Left lung (tissue), 4 donors: ENCODE measurements at regions not wholly inside any gene's neighbourhood (a gene's known extent, or its start where the extent isn't known, plus 50 kb on each side); places are given as distances from the start of the nearest gene placed in this dataset.

Experiments
- ATAC-seq: fragments of 200-7000 bp; cut with Tn5 transposase; one replicate; pipeline ENCODE4 v1.9.1; 2020; ENCODE audit warnings: moderate library complexity
- DNase-seq, 4 donors: peaks; one replicate each; pipeline ENCODE4 v3.0.0-alpha.2; 2013 to 2020
- H3K27ac ChIP-seq, 2 donors: fragments of 200-600 bp; sonication (generic) in 1 of 2; one replicate each; pipeline versions ENCODE4 v1.5.0 to v1.8.0; 2020 to 2021
- H3K27me3 ChIP-seq, 2 donors: fragments of 200-600 bp; sonication (generic) in 1 of 2; one replicate each; pipeline versions ENCODE4 v1.5.0 to v1.8.0; 2020 to 2021
- H3K36me3 ChIP-seq, 2 donors: fragments of 200-600 bp; sonication (generic) in 1 of 2; one replicate each; pipeline versions ENCODE4 v1.5.0 to v1.8.0; 2020 to 2021
- H3K4me1 ChIP-seq, 2 donors: fragments of 200-600 bp; one replicate each; pipeline ENCODE4 v1.8.0; 2021
- H3K4me3 ChIP-seq, 2 donors: fragments of 200-600 bp; sonication (generic) in 1 of 2; one replicate each; pipeline versions ENCODE4 v1.5.0 to v1.8.0; 2020 to 2021; ENCODE audit warnings: mild to moderate bottlenecking in 1 of 2
- H3K9me3 ChIP-seq, 2 donors: fragments of 200-600 bp; sonication (generic) in 1 of 2; one replicate each; pipeline versions ENCODE4 v1.5.0 to v1.8.0; 2020 to 2021
- intact Hi-C, 2 donors: fragments of 100-400 bp; cut with DNase I; formaldehyde crosslinking; loops; one replicate each; pipeline versions ENCODE4 v1.11.2 to v1.14.2; 2022
- TF ChIP-seq, protein P1 (sequence below), 2 donors: fragments of 200-600 bp; sonication (generic) in 1 of 2; IDR thresholded peaks; one replicate each; pipeline versions ENCODE4 v1.5.0 to v1.8.0; 2021; ENCODE audit warnings: antibody characterized with exemption in 2 of 2
- donor health status: DM: no; HTN: yes; CAD: no.
- donor health status: DM: no; HTN: no; CAD: no.

DNA sequence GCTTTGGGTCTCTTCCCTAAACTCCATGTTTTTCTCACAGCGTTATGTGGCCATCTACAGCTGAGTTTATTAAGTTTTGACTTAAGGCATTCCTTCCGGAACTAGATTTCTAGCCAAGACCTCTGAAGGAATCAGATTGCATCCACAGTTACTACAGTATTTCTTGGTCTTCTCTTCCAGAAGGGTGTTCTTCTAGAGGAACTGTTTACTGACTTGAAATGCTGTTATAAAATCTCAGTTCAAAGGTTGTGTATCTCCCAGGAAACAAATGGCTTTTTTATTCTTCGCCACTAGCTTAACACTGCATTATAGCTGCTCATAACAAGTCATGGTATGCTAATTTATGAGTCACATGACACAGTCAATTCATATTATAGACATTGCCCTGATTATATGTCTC, 55.3 kb upstream of the RAD23B start:
- H3K27ac ChIP-seq = no peak overlapping the region
- TF ChIP-seq, protein P1, sequence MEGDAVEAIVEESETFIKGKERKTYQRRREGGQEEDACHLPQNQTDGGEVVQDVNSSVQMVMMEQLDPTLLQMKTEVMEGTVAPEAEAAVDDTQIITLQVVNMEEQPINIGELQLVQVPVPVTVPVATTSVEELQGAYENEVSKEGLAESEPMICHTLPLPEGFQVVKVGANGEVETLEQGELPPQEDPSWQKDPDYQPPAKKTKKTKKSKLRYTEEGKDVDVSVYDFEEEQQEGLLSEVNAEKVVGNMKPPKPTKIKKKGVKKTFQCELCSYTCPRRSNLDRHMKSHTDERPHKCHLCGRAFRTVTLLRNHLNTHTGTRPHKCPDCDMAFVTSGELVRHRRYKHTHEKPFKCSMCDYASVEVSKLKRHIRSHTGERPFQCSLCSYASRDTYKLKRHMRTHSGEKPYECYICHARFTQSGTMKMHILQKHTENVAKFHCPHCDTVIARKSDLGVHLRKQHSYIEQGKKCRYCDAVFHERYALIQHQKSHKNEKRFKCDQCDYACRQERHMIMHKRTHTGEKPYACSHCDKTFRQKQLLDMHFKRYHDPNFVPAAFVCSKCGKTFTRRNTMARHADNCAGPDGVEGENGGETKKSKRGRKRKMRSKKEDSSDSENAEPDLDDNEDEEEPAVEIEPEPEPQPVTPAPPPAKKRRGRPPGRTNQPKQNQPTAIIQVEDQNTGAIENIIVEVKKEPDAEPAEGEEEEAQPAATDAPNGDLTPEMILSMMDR (IDR thresholded peaks at IDR 0.05) = no peak
- no peak for ATAC-seq
- peaks cover 0 to 6% of the 10 kb centered on the region in 2 donors for H3K27me3 ChIP-seq
- intact Hi-C loops = no loop called here
- H3K4me1 ChIP-seq = no peaks in the 10 kb centered on the region
- peak in 1 of 4 donors; percentile 76 for DNase-seq
- H3K9me3 ChIP-seq = no peaks in the 10 kb centered on the region
- H3K36me3 ChIP-seq = no peaks in the 10 kb centered on the region
- no peak overlapping the region for H3K4me3 ChIP-seq

DNA sequence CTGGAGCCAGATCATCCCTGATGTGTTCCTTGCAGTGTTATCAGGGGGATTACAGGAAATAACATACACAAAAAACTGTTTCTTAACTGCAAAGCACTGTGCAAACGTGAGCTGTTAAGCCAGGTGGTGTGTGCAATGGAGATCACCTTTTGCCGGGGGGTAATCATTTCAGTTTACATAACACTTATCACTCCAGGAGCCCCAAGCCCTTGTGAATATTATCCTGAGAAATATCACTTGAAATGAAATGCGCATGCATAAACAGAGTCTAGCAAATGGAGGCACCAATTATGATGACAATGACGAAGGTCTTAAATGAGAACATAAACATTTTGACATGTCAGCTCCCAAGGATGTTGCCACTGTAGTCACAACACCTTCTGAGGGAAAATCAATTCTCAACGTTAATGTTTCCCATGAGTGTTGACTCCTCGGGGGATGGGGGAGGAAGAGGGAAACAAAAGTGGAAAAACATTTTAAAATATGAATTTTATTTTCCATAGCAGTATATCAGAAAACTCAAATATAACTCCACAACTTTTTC, 54.5 kb upstream of the RAD23B start:
- H3K36me3 ChIP-seq = no peaks in the 10 kb centered on the region
- no peak for ATAC-seq
- no peaks in the 10 kb centered on the region for H3K4me1 ChIP-seq
- TF ChIP-seq, protein P1 (IDR thresholded peaks at IDR 0.05) = no peak
- no peak for DNase-seq
- peaks cover 0 to 6% of the 10 kb centered on the region in 2 donors for H3K27me3 ChIP-seq
- no peaks in the 10 kb centered on the region for H3K9me3 ChIP-seq
- no peak overlapping the region for H3K4me3 ChIP-seq
- no peak overlapping the region for H3K27ac ChIP-seq
- intact Hi-C loops = no loop called here

DNA sequence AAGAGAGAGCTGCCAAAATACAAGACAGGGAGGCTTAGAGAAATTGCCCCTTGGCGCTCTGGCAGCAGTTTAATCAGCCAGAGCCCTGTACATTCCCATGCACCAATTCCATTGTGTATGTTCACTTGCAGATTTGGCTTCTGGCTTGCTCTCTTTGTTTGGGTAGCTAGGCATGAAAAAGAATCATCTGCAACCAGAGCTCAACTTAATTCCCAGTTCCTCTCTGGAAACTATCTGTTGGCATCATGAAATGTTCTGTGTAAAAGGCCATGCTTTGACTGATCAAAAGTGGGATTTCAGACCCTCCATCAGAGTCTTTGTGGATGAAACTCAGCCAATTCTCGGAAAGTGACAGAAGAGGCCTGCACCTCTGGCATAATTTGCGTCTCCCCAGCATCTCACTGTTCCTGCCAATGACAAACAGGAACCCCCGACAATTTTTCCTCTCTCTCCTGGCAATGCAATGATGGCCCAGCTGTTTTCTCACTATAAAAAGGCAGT, 53.8 kb upstream of the RAD23B start:
- intact Hi-C loops = no loop called here
- H3K9me3 ChIP-seq = no peaks in the 10 kb centered on the region
- H3K4me3 ChIP-seq = no peak overlapping the region
- TF ChIP-seq, protein P1 (IDR thresholded peaks at IDR 0.05) = no peak
- ATAC-seq (no peak), DNase-seq (no peak)
- H3K4me1 ChIP-seq = no peaks in the 10 kb centered on the region
- peaks cover 0 to 6% of the 10 kb centered on the region in 2 donors for H3K27me3 ChIP-seq
- no peaks in the 10 kb centered on the region for H3K36me3 ChIP-seq
- no peak overlapping the region for H3K27ac ChIP-seq
